ENCODE measurements at regions not wholly inside any gene's neighbourhood (a gene's known extent, or its start where the extent isn't known, plus 50 kb on each side); places are given as distances from the start of the nearest gene placed in this dataset.

DNA sequence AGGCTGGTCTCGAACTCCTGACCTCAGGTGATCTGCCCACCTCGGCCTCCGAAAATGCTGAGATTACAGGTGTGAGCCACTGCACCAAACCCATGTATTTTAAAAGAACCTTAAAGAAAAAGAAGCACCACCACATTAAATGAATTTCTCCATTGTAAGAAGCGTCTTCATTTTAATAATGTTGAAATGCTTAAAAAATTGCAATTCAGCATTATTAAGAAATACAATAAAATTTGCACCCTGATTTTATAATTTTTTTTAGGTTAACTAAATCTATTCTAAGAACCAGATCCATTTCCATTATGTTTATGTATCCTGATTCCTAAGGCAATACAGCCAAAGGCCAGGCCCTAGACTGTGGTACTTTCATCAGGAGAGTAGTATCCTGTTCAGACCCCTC lies 167.2 kb downstream of the BTC start:
- no peak overlapping the region for H3K27ac ChIP-seq (ENCODE audit: low read depth, low read length)
- no peaks in the 10 kb centered on the region for H3K79me2 ChIP-seq (ENCODE audit: control insufficient read depth, insufficient read depth, low read length, unreplicated experiment)
- H3K4me1 ChIP-seq (ENCODE audit: control insufficient read depth, insufficient read depth, low read length, unreplicated experiment), result peaks cover 56% of the 10 kb centered on the region
- H2AFZ ChIP-seq (ENCODE audit: low read length, unreplicated experiment), result no peak overlapping the region
- H3K27me3 ChIP-seq (ENCODE audit: insufficient read depth, low read length), result no peaks in the 10 kb centered on the region
- no peaks in the 10 kb centered on the region for H3K36me3 ChIP-seq (ENCODE audit: insufficient read depth, low read length)
- H3K4me3 ChIP-seq (ENCODE audit: low read depth, low read length), result no peak overlapping the region

DNA sequence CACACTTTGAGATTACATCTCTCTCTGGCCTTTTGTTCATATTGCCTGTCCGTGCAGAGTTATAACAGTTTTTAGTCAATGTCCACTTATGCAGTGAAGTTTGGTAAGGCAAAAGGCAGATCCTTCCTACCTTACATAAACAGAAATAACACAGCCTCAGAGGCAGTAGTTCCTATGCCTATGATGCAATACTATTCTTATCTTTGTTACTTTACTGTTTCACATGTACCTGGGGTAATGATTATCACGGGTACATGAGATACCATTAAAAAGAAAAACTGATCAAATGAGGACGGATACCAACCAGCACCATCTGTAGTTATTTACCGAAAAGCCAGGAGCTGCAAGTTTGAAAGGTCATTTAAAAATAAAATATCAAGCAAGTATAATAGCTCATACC lies 166.8 kb downstream of the BTC start:
- Histone ChIP-seq H3K27me3 (ENCODE audit: insufficient read depth, low read length) (no peaks in the 10 kb centered on the region), H3K4me3 (ENCODE audit: low read depth, low read length) (no peak overlapping the region), H3K4me1 (ENCODE audit: control insufficient read depth, insufficient read depth, low read length, unreplicated experiment) (peaks cover 55% of the 10 kb centered on the region), H3K27ac (ENCODE audit: low read depth, low read length) (no peak overlapping the region), H2AFZ (ENCODE audit: low read length, unreplicated experiment) (no peak overlapping the region), H3K36me3 (ENCODE audit: insufficient read depth, low read length) (no peaks in the 10 kb centered on the region), H3K79me2 (ENCODE audit: control insufficient read depth, insufficient read depth, low read length, unreplicated experiment) (no peaks in the 10 kb centered on the region)

DNA sequence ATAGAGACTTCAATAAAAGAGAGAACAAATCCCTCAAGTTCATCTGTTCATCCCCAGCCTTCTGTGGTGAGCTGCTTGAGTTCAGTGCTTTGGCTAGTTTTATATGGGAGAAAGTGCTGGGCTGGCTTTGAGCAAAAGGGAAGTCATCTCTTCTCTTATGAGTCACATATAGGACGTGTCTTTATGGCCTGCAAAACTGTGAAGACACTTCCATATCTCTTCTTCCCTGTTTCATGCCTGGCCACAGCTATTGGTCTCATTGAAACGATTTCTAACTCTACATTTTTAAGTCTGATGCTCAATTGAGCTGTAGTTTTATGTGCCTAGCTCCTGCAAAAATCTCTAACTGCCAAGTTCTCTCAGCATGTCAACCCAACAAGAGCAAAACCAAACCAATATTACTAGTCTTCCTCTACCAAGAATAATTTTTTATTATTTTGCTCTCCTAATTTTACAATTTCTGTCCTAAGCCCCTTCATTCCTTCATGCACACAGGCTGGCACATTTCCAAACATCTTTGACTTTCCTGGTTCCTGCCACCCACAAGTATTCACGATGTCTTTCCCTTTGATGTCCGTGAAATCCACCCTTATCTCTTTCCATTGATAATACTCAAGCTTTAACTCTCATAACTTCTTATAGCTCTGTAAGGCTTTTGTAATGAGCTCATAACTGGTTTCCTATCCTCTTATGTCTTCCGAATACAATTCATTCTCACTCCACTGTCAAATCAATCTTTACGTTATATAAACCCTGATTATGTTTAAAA lies 165.3 kb downstream of the BTC start:
- Histone ChIP-seq H3K4me1 (ENCODE audit: control insufficient read depth, insufficient read depth, low read length, unreplicated experiment) (peaks cover 55% of the 10 kb centered on the region), H3K79me2 (ENCODE audit: control insufficient read depth, insufficient read depth, low read length, unreplicated experiment) (no peaks in the 10 kb centered on the region), H3K36me3 (ENCODE audit: insufficient read depth, low read length) (no peaks in the 10 kb centered on the region), H3K27me3 (ENCODE audit: insufficient read depth, low read length) (no peaks in the 10 kb centered on the region), H3K4me3 (ENCODE audit: low read depth, low read length) (no peak overlapping the region), H3K27ac (ENCODE audit: low read depth, low read length) (no peak overlapping the region), H2AFZ (ENCODE audit: low read length, unreplicated experiment) (no peak overlapping the region)

DNA sequence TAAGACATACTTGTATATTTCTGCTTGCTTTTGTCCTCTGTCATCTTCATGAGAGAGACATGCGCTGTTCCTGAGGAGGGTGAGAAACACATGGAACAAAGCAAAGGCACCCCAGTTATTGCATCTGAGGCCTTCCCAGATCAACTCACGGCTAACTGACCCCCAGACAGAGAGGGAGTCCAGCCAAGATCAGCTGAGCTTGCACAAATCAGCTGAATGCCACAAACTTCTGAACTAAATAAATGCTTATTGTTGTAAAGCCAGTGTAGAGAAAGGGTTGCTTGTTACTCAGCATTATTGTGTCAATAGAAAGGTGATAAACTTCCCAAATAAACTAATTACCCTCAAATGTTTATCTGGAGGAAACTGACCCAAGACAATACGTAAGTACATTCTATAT lies 163.8 kb downstream of the BTC start:
- Histone ChIP-seq H3K4me1 (ENCODE audit: control insufficient read depth, insufficient read depth, low read length, unreplicated experiment) (peaks cover 43% of the 10 kb centered on the region), H3K4me3 (ENCODE audit: low read depth, low read length) (no peak overlapping the region), H3K27ac (ENCODE audit: low read depth, low read length) (no peak overlapping the region)

DNA sequence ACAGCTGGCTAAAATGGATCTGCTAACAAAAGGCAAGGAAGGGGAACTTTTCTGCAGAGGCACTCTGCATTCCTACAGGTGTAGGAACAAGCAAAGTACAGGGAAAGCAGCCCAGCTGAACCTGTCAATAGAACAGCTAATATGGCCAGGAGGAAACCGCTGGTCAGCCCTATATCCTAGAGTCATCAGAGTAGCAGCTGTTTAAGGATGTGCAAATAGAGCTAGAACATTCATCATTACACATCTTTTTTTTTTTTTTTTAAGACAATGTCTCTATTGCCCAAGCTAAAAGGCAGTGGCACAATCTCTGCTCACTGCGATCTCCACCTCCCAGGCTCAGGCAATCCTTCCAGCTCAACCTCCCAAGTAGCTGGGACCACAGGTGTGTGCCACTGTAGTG lies 163.0 kb downstream of the BTC start:
- Histone ChIP-seq H3K4me3 (ENCODE audit: low read depth, low read length) (no peak overlapping the region), H3K27me3 (ENCODE audit: insufficient read depth, low read length) (no peaks in the 10 kb centered on the region), H3K36me3 (ENCODE audit: insufficient read depth, low read length) (no peaks in the 10 kb centered on the region), H3K4me1 (ENCODE audit: control insufficient read depth, insufficient read depth, low read length, unreplicated experiment) (peaks cover 35% of the 10 kb centered on the region), H3K27ac (ENCODE audit: low read depth, low read length) (peak overlapping the region; percentile 88; the same call in 1 of the 2 replicates), H2AFZ (ENCODE audit: low read length, unreplicated experiment) (no peak overlapping the region), H3K79me2 (ENCODE audit: control insufficient read depth, insufficient read depth, low read length, unreplicated experiment) (no peaks in the 10 kb centered on the region)

More for the DNA sequence above, 163.8 kb downstream of the BTC start:
- H2AFZ ChIP-seq (ENCODE audit: low read length, unreplicated experiment), result no peak overlapping the region
- no peaks in the 10 kb centered on the region for H3K27me3 ChIP-seq (ENCODE audit: insufficient read depth, low read length)
- H3K36me3 ChIP-seq (ENCODE audit: insufficient read depth, low read length), result no peaks in the 10 kb centered on the region
- no peaks in the 10 kb centered on the region for H3K79me2 ChIP-seq (ENCODE audit: control insufficient read depth, insufficient read depth, low read length, unreplicated experiment)

DNA sequence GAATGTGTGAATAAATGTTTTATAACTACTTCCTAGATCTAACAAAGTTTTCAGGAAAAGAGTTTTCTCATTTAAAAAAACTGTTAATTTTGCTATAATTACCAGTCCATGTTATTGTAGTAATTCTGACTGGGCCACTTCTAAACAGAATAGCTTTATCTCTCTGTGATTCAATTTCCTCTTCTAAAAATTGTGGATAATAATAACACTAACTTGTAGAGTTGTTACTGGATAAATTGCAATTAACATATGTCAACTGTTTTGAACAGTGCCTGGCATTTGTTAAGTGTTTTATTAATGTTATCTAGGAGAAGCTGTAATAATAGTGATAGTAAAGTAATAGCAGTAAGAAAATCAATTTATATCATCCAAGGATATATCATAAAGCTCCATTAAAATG lies 162.3 kb downstream of the BTC start:
- Histone ChIP-seq H3K4me1 (ENCODE audit: control insufficient read depth, insufficient read depth, low read length, unreplicated experiment) (peaks cover 34% of the 10 kb centered on the region), H3K36me3 (ENCODE audit: insufficient read depth, low read length) (no peaks in the 10 kb centered on the region), H3K27ac (ENCODE audit: low read depth, low read length) (peak overlapping the region; percentile 88), H2AFZ (ENCODE audit: low read length, unreplicated experiment) (no peak overlapping the region), H3K27me3 (ENCODE audit: insufficient read depth, low read length) (no peaks in the 10 kb centered on the region), H3K4me3 (ENCODE audit: low read depth, low read length) (no peak overlapping the region), H3K79me2 (ENCODE audit: control insufficient read depth, insufficient read depth, low read length, unreplicated experiment) (no peaks in the 10 kb centered on the region)

DNA sequence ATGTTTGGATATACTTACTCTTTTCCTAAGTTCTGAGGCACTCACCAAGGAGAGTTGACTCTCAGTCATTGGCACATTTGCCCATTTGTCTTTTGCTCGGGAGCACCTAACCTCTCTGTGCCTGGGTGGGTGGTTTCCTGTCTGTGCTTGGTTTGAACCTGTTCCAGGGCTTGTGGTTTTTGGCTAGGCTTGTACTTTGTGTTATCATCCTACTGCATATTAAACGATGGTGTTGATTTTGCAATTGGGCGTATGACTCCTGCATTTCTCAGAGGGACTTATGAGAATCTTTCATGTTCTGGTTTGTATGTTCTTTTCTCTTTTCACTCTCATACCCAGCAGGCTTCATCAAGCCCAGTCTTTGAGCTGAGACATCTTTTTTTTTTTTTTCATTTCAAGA lies 161.7 kb downstream of the BTC start:
- H3K4me3 ChIP-seq (ENCODE audit: low read depth, low read length), result peak overlapping the region; percentile 12; the same call in 1 of the 2 replicates
- peak overlapping the region; percentile 88 for H3K27ac ChIP-seq (ENCODE audit: low read depth, low read length)
- peaks cover 34% of the 10 kb centered on the region for H3K4me1 ChIP-seq (ENCODE audit: control insufficient read depth, insufficient read depth, low read length, unreplicated experiment)
- no peaks in the 10 kb centered on the region for H3K36me3 ChIP-seq (ENCODE audit: insufficient read depth, low read length)
- no peaks in the 10 kb centered on the region for H3K79me2 ChIP-seq (ENCODE audit: control insufficient read depth, insufficient read depth, low read length, unreplicated experiment)
- H2AFZ ChIP-seq (ENCODE audit: low read length, unreplicated experiment), result peak overlapping the region; percentile 56
- H3K27me3 ChIP-seq (ENCODE audit: insufficient read depth, low read length), result no peaks in the 10 kb centered on the region

DNA sequence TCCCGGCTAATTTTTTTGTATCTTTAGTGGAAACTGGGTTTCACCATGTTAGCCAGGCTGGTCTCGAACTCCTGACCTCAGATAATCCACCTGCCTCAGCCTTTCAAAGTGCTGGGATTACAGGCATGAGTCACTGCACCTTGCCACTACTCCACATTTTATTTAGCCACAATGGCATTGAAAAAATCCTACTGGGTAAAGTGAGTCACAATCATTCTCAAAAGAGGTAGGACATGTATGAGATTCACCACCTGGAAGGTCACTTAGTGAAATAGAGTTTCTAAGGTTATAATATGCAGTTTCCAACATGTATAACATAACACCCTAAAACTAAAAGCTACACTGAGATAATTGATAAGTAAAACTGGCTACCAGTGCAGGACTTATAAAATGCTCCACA lies 159.2 kb downstream of the BTC start:
- Histone ChIP-seq H3K27ac (ENCODE audit: low read depth, low read length) (no peak overlapping the region), H2AFZ (ENCODE audit: low read length, unreplicated experiment) (no peak overlapping the region), H3K27me3 (ENCODE audit: insufficient read depth, low read length) (no peaks in the 10 kb centered on the region), H3K4me3 (ENCODE audit: low read depth, low read length) (no peak overlapping the region), H3K79me2 (ENCODE audit: control insufficient read depth, insufficient read depth, low read length, unreplicated experiment) (no peaks in the 10 kb centered on the region), H3K36me3 (ENCODE audit: insufficient read depth, low read length) (no peaks in the 10 kb centered on the region), H3K4me1 (ENCODE audit: control insufficient read depth, insufficient read depth, low read length, unreplicated experiment) (peaks cover 39% of the 10 kb centered on the region)

DNA sequence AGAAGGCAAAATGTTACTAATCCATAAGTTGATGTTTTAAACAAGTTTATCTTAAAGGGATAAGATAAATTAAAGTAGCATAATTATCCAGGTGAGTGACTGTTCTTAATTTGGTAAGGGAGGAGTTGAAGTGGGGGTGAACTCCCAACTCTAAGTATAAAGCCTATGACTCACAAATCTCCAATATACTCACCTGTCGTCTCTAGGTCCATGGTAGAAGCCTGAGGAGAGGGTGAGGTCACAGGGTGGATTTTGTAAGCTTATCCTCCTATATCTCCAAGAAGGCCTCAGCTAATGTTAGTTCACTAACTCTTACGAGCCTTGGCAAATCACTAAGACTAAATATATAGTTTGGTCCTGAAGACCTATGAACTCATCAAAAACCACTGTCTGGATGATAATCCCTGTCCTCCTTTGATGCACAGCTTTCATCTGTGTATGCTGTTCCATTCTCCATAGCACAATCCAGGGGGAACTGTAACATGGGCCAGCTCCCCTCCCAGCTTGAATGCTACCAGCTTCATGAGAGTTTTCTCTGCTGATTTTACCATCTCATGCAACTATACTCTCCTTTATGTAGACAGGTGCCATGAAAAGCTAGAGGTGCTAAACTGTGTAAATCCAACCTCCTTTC lies 158.7 kb downstream of the BTC start:
- H2AFZ ChIP-seq (ENCODE audit: low read length, unreplicated experiment), result no peak overlapping the region
- no peak overlapping the region for H3K27ac ChIP-seq (ENCODE audit: low read depth, low read length)
- H3K4me1 ChIP-seq (ENCODE audit: control insufficient read depth, insufficient read depth, low read length, unreplicated experiment), result peaks cover 44% of the 10 kb centered on the region
- no peak overlapping the region for H3K4me3 ChIP-seq (ENCODE audit: low read depth, low read length)
- H3K36me3 ChIP-seq (ENCODE audit: insufficient read depth, low read length), result no peaks in the 10 kb centered on the region
- no peaks in the 10 kb centered on the region for H3K79me2 ChIP-seq (ENCODE audit: control insufficient read depth, insufficient read depth, low read length, unreplicated experiment)
- no peaks in the 10 kb centered on the region for H3K27me3 ChIP-seq (ENCODE audit: insufficient read depth, low read length)

DNA sequence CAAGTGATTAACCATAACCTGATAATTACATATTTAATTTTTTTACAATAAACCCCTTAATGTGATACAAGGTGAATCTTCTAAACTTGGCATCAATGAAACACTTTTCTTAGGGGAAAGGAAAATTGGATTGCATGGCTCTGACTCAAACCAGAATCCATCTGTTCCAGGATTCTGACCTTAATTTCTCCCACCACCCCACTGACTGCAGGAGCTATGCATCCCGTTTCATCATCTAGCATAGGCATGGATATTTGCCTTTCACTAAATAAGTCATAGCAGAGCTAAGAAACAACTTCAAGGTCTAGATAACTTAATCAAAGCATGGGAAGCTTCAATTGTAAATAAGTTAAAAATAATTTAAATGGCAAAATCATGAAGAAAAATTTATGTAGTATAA lies 156.3 kb downstream of the BTC start:
- Histone ChIP-seq H3K79me2 (ENCODE audit: control insufficient read depth, insufficient read depth, low read length, unreplicated experiment) (no peaks in the 10 kb centered on the region), H3K27me3 (ENCODE audit: insufficient read depth, low read length) (no peaks in the 10 kb centered on the region), H3K4me3 (ENCODE audit: low read depth, low read length) (no peak overlapping the region), H3K27ac (ENCODE audit: low read depth, low read length) (no peak overlapping the region), H2AFZ (ENCODE audit: low read length, unreplicated experiment) (no peak overlapping the region), H3K36me3 (ENCODE audit: insufficient read depth, low read length) (no peaks in the 10 kb centered on the region), H3K4me1 (ENCODE audit: control insufficient read depth, insufficient read depth, low read length, unreplicated experiment) (peaks cover 29% of the 10 kb centered on the region)

DNA sequence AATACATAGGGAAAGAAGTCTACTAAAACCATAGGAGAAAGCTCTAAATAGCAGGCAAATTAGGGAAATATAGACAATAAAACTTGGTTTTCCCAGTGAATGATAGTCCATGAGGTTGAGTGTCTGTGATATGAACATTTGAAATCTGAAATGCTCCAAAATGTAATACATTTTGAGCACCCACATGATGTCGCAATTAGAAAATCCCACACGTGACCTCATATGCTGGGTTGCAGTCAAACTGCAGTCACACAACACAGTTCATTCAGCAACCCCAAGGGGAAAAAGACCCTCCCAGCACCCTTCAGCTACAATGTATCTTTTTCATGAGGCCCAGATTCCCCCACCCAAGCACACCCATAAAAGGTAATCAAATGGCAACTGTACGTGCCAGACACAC lies 155.6 kb downstream of the BTC start:
- H3K79me2 ChIP-seq (ENCODE audit: control insufficient read depth, insufficient read depth, low read length, unreplicated experiment), result no peaks in the 10 kb centered on the region
- H3K36me3 ChIP-seq (ENCODE audit: insufficient read depth, low read length), result no peaks in the 10 kb centered on the region
- H3K27ac ChIP-seq (ENCODE audit: low read depth, low read length), result no peak overlapping the region
- H3K27me3 ChIP-seq (ENCODE audit: insufficient read depth, low read length), result no peaks in the 10 kb centered on the region
- H3K4me1 ChIP-seq (ENCODE audit: control insufficient read depth, insufficient read depth, low read length, unreplicated experiment), result peaks cover 22% of the 10 kb centered on the region
- H2AFZ ChIP-seq (ENCODE audit: low read length, unreplicated experiment), result no peak overlapping the region
- H3K4me3 ChIP-seq (ENCODE audit: low read depth, low read length), result no peak overlapping the region

Measured in ACC112 (cell line).